Body of pancreas (tissue), 4 donors: ENCODE measurements at regions not wholly inside any gene's neighbourhood (a gene's known extent, or its start where the extent isn't known, plus 50 kb on each side); places are given as distances from the start of the nearest gene placed in this dataset.

Source experiments
- CTCF ChIP-seq, 7 experiments: fragments of 450-650 bp in 4 of 7; fragments of 200-600 bp in 3 of 7; sonication (generic) in 3 of 7; IDR thresholded peaks; one replicate each; pipeline ENCODE4 v1.5.1; 2016 to 2019; ENCODE audit warnings: antibody characterized with exemption in 7 of 7
- POLR2A ChIP-seq, 3 donors: fragments of 450-650 bp; IDR thresholded peaks; one replicate each; pipeline ENCODE4 v1.6.1; 2016; ENCODE audit warnings: antibody characterized with exemption in 3 of 3, mild to moderate bottlenecking in 2 of 3

GRCh38 chr1:60823151-60823550 is 259.2 kb upstream of the NFIA start:
- TF ChIP-seq POLR2A (IDR thresholded peaks at IDR 0.05) (no peak), CTCF (IDR thresholded peaks at IDR 0.05) (no peak)
